Body of pancreas (tissue), 4 donors: ENCODE measurements at regions not wholly inside any gene's neighbourhood (a gene's known extent, or its start where the extent isn't known, plus 50 kb on each side); places are given as distances from the start of the nearest gene placed in this dataset.

ENCODE experiments used
- ATAC-seq: fragments of 150-250 bp; one replicate; pipeline ENCODE4 v1.9.1; 2016
- DNase-seq, 4 donors: peaks; one replicate each; pipeline ENCODE4 v3.0.0-alpha.2; 2019
- H3K27ac ChIP-seq, 4 donors: fragments of 200-600 bp; sonication (generic); 1 replicate in 3 of 4; 2 replicates in 1 of 4; pipeline versions ENCODE4 v1.5.1 to v1.6.1; 2016 to 2019; ENCODE audit warnings: mild to moderate bottlenecking in 1 of 4, mixed read lengths in 1 of 4, moderate library complexity in 1 of 4
- H3K27me3 ChIP-seq, 2 donors: fragments of 200-600 bp; sonication (generic); one replicate each; pipeline ENCODE4 v1.6.0; 2016; ENCODE audit warnings: mild to moderate bottlenecking in 1 of 2
- H3K36me3 ChIP-seq, 2 donors: fragments of 200-600 bp; sonication (generic); replicated peaks in 1 of 2; 2 replicates each; pipeline ENCODE4 v1.5.1; 2016; ENCODE audit warnings: low read depth in 2 of 2; ENCODE audit not compliant: insufficient read depth in 1 of 2
- H3K4me1 ChIP-seq: fragments of 200-600 bp; sonication (generic); one replicate; pipeline ENCODE4 v1.6.0; 2016
- H3K4me3 ChIP-seq, 2 donors: fragments of 200-600 bp; sonication (generic); 1 replicate in 1 of 2; 2 replicates in 1 of 2; pipeline ENCODE4 v1.5.1; 2016 to 2019
- H3K9me3 ChIP-seq, 3 donors: fragments of 200-600 bp; sonication (generic); 1 replicate in 2 of 3; 2 replicates in 1 of 3; pipeline ENCODE4 v1.5.1; 2016
- CTCF ChIP-seq, 7 experiments: fragments of 450-650 bp in 4 of 7; fragments of 200-600 bp in 3 of 7; sonication (generic) in 3 of 7; IDR thresholded peaks; one replicate each; pipeline ENCODE4 v1.5.1; 2016 to 2019; ENCODE audit warnings: antibody characterized with exemption in 7 of 7
- POLR2A ChIP-seq, 3 donors: fragments of 450-650 bp; IDR thresholded peaks; one replicate each; pipeline ENCODE4 v1.6.1; 2016; ENCODE audit warnings: antibody characterized with exemption in 3 of 3, mild to moderate bottlenecking in 2 of 3
- WGBS, 2 donors: methylation state at CpG; one replicate each; pipeline ENCODE4 v1.1.5; 2017; 5-methylcytosine and 5-hydroxymethylcytosine counted together
- intact Hi-C: fragments of 100-400 bp; cut with DNase I; formaldehyde crosslinking; loops from one replicate; pipeline ENCODE4 v1.15.1; 2023

GRCh38 chr11:15605094-15605493, 490.4 kb downstream of the INSC start:
- TF ChIP-seq CTCF (IDR thresholded peaks at IDR 0.05), result no peak
- no peak for TF ChIP-seq POLR2A (IDR thresholded peaks at IDR 0.05)
- Histone ChIP-seq H3K27ac (no peak overlapping the region), H3K9me3 (no peaks in the 10 kb centered on the region), H3K4me3 (no peak overlapping the region), H3K36me3 (no peaks in the 10 kb centered on the region), H3K27me3 (no peaks in the 10 kb centered on the region), H3K4me1 (no peaks in the 10 kb centered on the region)
- no peak for DNase-seq
- ATAC-seq, result no peak
- intact Hi-C loops, result no loop called here
- WGBS, 2 donors, result 86 to 95% methylated on average over 2 of the region's 2 CpGs

GRCh38 chr11:15607361-15608036, 492.8 kb downstream of the INSC start:
- Histone ChIP-seq H3K9me3 (no peaks in the 10 kb centered on the region), H3K27ac (no peak overlapping the region), H3K36me3 (no peaks in the 10 kb centered on the region), H3K4me3 (no peak overlapping the region), H3K27me3 (no peaks in the 10 kb centered on the region), H3K4me1 (no peaks in the 10 kb centered on the region)
- DNase-seq, result no peak
- intact Hi-C loops, result no loop called here
- no peak for ATAC-seq
- TF ChIP-seq POLR2A (IDR thresholded peaks at IDR 0.05) (no peak), CTCF (IDR thresholded peaks at IDR 0.05) (no peak)
- WGBS, 2 donors, result 81 to 85% methylated on average over 6 of the region's 6 CpGs

GRCh38 chr11:15609445-15609844, 494.7 kb downstream of the INSC start:
- intact Hi-C loops, result no loop called here
- Histone ChIP-seq H3K4me1 (no peaks in the 10 kb centered on the region), H3K9me3 (no peaks in the 10 kb centered on the region), H3K36me3 (no peaks in the 10 kb centered on the region), H3K27me3 (no peaks in the 10 kb centered on the region), H3K4me3 (no peak overlapping the region), H3K27ac (no peak overlapping the region)
- DNase-seq (no peak), ATAC-seq (no peak)
- WGBS, 2 donors, result 87 to 90% methylated on average over 1 of the region's 1 CpG
- TF ChIP-seq POLR2A (IDR thresholded peaks at IDR 0.05) (no peak), CTCF (IDR thresholded peaks at IDR 0.05) (no peak)

GRCh38 chr11:15610881-15611280, 496.2 kb downstream of the INSC start:
- intact Hi-C loops, result no loop called here
- no peaks in the 10 kb centered on the region for H3K27me3 ChIP-seq
- H3K4me1 ChIP-seq, result no peaks in the 10 kb centered on the region
- H3K9me3 ChIP-seq, result no peaks in the 10 kb centered on the region
- DNase-seq (no peak), ATAC-seq (no peak)
- H3K36me3 ChIP-seq, result no peaks in the 10 kb centered on the region
- WGBS, 2 donors, result 26 to 29% methylated on average over 5 of the region's 5 CpGs
- H3K4me3 ChIP-seq, result no peak overlapping the region
- TF ChIP-seq CTCF (IDR thresholded peaks at IDR 0.05), result no peak
- no peak for TF ChIP-seq POLR2A (IDR thresholded peaks at IDR 0.05)
- H3K27ac ChIP-seq, result no peak overlapping the region

GRCh38 chr11:15613251-15613650, 498.5 kb downstream of the INSC start:
- no peak for DNase-seq

More at GRCh38 chr11:15613251-15613650, 498.5 kb downstream of the INSC start:
- no peak for TF ChIP-seq CTCF (IDR thresholded peaks at IDR 0.05)
- TF ChIP-seq POLR2A (IDR thresholded peaks at IDR 0.05), result no peak
- Histone ChIP-seq H3K27me3 (no peaks in the 10 kb centered on the region), H3K4me3 (no peak overlapping the region), H3K36me3 (no peaks in the 10 kb centered on the region), H3K9me3 (no peaks in the 10 kb centered on the region), H3K27ac (no peak overlapping the region), H3K4me1 (no peaks in the 10 kb centered on the region)
- intact Hi-C loops, result no loop called here
- no peak for ATAC-seq
- 54 to 59% methylated on average over 1 of the region's 1 CpG for WGBS, 2 donors
